Fibroblast of skin of right quadriceps (primary cell): ENCODE measurements at regions not wholly inside any gene's neighbourhood (a gene's known extent, or its start where the extent isn't known, plus 50 kb on each side); places are given as distances from the start of the nearest gene placed in this dataset.
"Not testable (repeated sequence)": the region's sequence is repeated elsewhere in the genome, so short reads cannot be mapped to it uniquely, and the experiment has no call there.

ENCODE experiments used
- DNase-seq: peaks from one replicate; pipeline ENCODE4 v3.0.0-alpha.2; 2013

DNA sequence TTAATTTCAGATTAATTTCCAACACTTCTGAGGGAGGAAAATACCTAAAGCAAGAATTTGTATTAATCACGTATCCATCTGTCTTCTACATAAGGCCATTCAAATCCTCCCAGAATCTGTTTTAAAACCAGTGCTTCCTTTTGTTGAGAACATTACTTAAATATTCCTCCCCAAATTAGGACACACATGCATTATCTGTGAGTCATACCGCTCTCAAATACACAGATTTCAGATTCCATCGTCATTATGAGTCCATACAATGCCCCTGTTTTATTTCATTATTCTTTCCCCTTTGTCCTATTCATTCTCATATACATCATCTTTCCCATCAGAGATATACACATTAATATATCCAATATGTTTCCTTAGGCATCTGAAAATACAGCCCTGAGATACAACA lies 57.3 kb upstream of the PRSS12 start:
- DNase-seq: peak; percentile 91

DNA sequence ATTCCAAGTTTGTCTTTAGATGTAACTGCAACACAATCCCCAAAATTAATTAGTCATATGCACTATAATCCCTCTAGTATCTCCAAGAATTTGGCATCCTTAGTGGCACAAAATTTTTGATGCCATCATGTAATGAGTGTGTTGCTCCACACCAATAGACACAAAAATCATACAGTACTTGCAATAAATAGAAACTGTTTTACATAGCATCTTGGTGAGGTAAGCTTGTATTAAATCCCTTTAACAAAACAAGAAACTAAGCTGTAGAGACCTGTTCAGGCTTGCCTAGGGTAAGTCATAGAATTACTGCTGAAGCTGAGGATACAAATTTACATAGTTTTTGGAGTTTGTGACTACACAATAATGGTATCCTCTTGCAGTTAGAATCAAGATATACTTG lies 64.5 kb upstream of the PRSS12 start:
- DNase-seq: peak; percentile 52

DNA sequence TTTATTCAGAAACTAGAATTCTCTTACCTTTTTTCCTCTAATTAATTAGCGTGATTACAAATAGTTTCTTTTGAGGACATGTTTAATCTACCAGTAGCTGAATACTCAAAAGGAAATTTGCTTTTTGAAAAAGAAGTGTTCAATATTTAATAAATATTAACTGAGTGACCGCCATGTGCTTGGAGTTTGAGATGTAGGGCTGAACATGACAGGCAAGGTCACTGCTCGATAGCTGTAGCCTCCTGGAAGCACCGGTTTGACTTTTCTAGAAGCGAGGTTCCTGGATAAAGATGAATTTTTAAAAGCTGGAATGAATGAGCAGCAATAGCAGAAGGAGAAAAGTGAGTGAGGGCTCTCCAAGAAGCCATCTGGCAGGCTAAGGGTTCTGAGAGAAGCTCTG lies 65.0 kb upstream of the PRSS12 start:
- not testable (repeated sequence) for DNase-seq

DNA sequence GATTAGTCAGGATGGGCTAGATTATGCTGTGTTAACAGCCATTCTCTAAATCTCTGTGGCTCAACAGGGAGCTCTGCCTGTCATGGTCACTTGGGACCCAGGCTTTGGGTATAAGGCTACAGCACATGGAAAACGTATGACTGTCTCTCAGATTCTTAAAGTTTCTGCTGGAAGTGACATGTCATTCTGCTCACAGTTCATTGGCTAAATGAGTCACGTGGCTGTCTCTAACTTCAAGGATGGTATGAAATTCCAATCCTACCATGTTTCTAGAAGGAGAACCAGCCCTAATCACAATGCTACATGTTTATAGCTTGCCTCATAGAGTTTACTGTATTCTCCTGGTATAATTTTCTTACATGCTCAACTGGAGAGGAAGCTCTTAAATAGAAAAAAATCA lies 65.6 kb upstream of the PRSS12 start:
- DNase-seq: not testable (repeated sequence)

DNA sequence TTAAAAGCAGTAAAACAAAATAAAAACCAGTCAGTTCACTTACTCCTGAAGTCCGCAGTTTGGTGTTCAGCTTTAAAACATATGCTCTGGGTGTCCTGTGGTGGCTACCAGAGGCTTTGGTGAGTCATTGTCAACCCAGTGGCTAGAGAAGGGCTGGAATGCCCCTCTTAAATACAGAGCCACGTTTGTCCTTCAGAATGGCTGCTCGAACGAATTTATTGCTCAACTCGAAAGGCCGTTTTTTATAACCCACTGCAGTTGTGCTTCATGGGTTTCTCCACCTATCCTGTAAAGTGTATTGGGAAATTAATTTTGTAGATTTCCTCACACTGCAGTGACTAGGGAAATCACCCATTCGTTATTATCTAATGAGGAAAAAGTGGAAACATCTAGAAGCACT lies 66.8 kb upstream of the PRSS12 start:
- peak; percentile 35 for DNase-seq

DNA sequence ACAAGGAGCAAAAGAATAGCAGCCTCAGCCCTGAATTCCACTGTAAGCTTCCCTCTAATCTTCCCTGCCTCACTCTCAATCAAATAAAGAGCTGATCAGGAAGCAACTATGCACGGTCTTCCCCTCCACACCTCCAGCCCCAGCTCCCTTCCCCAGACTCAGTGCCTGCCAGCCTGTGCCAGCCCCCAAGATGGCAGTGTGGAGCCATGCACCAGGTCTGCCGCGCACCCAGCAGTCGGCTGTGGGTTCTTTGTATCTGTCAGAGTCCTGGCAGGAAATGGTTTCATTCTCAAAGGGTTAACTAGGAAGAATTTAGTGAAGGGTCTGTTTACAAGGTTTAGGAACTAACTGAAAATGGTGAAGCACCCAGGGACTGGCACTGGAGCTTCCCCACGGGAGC lies 71.3 kb upstream of the PRSS12 start:
- DNase-seq: peak; percentile 46

DNA sequence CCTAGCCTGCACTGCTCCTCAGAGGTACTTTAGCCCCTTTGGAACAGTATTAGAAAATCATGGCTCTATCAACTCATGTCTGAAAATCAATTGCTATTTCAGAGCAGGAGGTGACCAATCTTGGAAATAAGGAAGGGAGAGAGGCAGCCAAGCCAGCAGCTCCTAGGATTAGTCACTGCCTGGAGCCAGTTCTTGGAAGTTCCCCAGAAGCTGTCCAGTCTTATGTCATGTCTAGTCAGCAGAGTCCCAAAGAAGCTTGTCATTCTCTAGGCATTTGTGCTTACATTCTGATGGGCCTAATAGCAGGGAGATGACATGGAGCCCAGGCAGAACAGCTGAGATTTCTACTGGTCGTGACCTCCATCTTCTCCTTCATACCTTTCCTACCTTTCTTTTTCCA lies 76.1 kb upstream of the PRSS12 start:
- DNase-seq: not testable (repeated sequence)

DNA sequence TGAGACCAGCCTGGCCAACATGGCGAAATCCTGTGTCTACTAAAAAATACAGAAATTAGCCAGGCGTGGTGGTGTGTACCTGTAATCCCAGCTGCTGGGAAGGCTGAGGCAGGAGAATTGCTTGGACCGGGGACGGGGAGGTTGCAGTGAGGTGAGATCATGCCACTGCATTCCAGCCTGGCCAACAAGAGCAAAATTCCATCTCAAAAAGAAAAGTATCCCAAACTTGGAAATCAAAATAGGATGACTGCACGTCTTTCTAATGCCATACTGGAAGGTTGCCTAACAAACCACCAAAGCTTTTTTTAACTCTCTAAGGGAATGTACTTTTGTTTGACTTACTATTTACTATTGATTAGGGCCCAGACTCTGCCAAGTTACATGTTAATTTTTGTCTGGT lies 79.6 kb upstream of the PRSS12 start:
- not testable (repeated sequence) for DNase-seq

DNA sequence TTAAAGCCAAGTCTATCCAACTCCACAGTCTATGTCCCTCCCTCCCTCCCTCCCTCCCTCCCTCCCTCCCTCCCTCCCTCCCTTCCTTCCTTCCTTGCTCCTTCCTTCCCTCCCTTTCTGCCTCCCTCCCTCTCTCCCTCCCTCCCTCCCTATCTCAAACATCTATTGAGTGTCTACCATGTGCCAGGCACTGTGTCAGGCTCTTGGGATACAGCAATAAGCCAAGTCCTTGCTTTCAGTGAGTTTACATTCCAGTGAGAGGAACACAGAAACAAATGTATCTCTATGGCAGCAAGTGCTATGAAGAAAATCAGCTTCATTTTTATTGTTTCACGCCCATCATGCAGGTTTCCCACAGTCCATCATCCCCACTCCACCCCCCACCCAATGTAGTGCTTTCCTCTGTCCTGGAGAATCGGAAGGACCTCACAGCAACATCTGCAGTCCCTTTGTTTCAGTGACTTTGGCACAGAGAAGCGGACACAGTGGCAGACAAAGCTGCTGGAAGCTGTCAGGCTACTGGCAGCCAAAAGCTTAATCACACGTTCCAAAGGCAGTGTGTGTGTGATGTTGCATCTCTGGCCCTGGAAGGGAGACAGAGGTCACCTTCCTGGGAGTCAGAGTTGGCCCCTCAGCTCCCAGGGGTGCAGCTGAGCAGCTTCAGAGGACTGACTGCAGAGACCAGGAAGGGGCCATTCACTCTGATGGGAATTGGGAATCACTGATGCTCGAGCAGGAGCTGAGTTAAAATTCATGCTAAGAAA lies 81.0 kb upstream of the PRSS12 start:
- DNase-seq: not testable (repeated sequence)

DNA sequence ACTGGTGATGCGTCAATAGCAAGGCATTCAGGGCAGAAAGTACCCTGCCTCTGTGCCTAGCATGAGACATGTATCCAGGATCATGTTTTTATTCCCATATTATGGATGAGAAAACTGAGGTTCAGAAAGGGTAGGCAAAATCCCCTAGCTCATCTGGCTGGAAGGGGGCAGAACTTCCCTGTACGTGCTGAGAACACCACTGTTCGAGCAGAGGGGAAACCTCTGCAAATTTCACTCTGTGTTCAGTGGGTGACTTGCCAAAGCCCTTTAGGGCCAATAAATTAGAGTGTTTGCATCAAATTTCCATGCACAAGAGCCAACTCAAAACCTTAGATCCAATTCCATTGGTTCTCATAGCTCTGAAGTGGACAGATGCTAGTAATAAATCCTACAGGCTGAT lies 82.6 kb upstream of the PRSS12 start:
- not testable (repeated sequence) for DNase-seq

DNA sequence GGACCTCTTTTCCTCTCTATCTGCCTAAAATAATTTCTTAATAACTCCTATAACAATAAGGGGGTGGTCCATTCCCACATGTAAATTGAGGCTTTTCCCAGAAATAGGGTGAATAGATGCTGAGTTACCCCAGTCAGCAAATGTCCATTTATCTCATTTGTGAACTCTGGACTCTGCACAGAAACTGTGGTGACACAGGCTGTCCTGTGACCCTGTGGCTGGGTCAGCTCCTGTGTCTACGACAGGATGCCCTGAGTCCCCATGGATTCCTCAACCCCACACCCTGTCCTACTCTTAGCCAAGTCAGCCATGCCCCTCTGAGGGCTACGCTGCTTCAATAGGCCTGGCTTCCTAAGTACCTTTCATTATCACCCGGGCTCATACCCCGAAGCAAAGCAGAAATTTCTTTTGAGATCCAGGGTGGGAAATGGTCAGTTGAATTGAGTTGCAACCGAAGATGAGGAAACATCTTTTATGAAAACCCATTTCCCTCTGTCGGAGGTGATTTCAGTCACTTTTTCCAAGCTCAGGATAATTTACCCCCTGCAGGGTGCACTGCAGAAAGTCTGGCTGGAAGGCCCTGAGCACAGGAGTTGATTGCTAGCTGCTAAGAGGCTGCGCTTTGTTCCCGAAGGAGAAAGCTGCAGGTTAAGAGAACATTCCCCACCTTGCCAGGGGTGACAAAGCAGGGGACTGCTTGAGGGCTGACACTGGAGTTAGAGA lies 89.5 kb upstream of the PRSS12 start:
- DNase-seq: not testable (repeated sequence)

DNA sequence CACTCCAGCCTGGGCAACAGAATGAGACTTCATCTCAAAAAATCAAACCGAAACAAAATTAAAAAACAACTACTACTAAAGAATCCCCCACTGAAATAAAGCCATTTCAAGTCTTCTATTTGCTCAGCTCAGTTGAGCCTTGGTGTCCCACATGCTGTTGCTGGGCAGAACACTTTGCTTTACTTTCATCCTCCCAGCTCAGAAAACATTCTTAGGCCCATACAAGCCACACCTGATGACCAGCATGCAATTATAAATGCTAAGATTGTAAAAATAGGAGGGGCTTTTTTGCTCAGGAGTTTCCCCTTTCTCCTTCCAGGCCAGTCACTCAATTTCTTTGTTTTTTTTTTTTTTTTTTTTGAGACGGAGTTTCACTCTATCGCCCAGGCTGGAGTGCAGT lies 94.6 kb upstream of the PRSS12 start:
- DNase-seq: not testable (repeated sequence)

DNA sequence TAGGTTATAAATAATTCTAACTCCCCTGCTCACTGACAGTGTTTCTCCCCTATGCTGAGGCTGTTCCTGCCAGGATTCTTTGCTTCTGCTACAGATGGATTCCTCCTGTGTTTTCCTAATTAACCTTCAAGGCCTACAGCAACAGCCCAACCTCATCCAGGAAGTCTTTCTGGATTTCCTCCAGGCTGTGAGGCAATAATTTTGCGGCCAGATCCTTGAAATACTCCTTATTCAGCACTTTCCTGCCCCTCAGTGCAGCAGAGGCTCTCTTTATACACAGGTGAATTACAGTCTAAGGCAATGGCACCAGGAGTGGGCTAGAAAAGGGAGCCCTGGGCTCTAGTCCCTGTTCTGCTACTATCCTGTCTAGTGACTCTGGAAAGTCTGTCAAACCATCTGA lies 102.1 kb upstream of the PRSS12 start:
- peak; percentile 29 for DNase-seq

DNA sequence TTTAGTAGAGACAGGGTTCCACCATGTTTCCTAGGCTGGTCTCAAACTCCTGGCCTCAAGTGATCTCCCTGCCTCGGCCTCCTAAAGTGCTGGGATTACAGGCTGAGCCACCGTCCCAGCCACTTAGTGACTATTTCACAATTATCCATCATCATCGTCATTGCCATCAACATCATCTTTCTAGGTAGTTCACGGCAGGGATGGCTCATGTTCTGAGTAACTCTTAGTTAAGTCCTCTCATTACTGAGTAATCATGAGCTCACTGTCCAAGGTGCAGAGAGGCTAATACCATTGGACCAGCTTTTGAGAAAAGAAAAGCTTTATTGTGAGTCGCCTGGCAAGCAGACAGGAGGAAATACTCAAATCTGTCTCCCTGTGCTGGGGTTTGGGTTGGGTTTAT lies 108.6 kb upstream of the PRSS12 start:
- peak; percentile 57 for DNase-seq

DNA sequence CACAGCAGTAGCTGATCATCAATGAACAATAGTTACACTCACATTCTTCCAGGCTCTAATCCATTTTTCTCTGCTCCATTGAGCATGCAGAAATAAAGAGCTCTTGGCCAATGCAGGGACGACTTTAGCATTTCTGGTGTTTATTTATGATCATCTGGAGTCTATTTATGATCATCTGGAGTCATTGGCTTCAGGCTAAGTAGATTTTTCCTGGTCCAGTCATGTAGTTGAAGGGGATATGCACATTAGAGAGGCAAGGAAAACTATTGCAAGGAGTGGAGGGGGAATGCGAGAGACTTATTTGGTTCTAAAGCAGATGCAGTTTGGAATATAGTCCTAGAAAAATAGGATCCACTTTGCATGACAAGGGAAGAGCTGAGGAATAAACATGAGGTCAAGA lies 113.0 kb upstream of the PRSS12 start:
- DNase-seq: peak; percentile 69

DNA sequence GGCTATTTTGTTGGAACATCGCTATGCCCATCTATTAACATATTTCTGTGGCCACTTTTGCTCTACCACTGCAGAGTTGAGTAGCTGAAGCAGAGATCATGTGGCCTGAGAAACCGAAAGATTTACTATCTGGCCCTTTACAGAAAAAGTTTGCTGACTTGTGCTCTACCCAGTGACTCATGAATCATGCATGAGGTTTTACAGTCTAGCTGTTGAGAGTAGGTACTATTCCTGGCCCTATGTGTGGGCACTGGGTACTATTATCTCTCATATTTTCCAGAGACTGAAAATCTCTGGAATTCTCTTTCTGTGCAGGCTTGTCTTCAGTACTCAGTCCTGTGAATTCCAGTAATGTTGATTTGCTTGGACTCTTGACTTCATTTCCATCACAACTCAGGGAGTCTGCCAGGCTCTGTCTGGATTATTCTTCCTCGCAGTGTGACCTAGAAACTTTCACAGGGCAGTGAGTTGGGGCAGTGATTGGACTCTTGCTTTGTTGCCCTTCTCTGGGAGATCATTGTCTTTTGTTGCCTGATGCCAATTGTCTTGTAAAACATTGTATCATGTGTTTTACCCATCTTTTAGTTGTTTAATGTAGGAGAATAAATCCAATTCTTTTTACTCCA lies 121.3 kb upstream of the PRSS12 start:
- DNase-seq: peak; percentile 61

DNA sequence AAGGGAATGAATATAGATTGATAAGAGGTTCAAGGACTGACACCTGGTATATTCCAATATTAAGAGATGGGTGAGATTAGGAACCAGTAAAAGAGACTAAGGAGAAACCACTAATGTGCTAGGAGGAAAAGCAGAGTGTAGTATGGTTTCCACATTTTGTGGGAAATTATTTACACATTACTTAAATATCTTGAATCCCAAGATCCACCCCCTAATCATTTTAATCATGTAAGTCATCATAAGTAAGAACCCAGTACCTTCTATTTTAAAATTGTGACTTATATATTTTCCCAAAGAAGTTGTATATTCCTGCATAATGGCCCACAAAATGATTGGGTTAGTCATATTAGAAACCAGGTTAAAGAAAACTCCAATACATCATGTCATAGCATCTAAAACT lies 122.0 kb upstream of the PRSS12 start:
- DNase-seq: peak; percentile 45

DNA sequence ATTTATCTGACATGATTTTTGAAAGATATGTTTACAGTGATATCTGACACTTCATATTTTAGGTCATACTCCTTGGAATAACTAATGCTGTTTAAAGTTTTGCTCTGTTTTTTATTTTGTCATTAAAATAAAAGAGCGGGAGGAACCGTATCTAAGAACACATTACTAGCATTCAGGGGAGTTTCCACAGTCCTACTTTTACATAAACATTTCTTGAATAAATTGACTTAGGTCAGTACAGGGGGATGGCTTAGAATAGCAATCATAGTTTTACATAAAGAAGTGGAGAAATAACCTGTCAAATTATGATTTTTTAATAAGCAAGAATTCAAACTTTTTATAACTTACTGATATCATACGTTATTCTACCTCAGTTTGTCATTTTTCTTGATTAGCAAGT lies 123.1 kb upstream of the PRSS12 start:
- not testable (repeated sequence) for DNase-seq

DNA sequence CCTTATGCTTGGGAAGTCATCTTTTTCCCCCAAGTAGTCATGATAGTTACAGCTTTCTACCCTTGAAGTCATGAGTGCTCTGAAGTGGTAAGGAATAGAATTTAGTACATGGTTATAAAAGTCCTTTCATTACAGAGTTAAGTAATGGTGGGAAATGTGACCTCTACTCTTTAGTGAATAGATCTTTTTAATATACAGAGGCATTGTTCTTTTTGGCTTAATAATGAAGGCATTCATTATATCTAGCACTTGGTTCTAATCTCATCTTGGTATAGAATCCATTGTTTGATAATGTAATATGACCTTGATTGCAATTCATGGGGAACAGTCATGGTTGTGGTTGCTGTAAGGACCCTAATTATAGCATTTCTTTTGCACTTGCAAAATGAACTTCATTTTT lies 125.0 kb upstream of the PRSS12 start:
- not testable (repeated sequence) for DNase-seq

DNA sequence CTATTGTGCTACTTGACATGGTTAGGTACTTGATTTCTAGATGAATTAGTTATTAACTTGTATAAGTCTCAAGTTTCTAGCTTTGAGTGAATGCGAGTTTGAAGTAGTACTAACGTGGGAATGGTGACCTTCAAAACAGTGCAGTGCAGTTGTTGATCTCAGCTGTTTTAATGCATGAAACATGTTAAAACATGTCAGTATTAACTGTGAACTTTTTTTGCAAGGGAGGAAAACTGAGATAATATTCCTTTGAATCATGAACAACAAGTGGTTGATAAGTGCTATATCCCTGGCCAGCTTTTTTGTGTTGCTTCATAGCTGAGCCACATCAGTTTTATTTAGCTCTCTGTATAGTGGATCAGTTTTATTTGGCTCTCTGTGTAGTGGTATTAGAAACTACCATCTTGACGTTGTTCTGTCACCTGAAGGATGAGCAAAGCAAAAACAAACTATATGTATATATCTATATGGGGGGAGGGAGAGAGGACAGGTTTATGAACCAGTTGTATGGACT lies 133.1 kb upstream of the PRSS12 start:
- not testable (repeated sequence) for DNase-seq

DNA sequence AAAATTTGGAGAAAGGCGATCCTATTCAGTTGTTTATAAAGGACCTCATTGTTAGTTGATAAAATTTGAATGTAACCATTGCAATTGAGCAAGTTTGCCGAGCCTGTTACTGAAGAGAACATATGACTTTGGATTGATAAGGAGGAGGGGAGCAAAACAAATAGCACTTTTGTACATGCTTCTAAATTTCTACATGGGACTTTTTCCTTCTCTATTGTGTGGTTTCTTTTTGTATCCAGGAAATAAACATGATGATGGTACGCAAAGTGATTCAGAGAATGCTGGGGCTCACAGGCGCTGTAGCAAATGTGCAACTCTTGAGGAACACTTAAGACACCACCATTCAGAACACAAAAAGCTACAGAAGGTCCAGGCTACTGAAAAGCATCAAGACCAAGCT lies 140.2 kb upstream of the PRSS12 start:
- not testable (repeated sequence) for DNase-seq

DNA sequence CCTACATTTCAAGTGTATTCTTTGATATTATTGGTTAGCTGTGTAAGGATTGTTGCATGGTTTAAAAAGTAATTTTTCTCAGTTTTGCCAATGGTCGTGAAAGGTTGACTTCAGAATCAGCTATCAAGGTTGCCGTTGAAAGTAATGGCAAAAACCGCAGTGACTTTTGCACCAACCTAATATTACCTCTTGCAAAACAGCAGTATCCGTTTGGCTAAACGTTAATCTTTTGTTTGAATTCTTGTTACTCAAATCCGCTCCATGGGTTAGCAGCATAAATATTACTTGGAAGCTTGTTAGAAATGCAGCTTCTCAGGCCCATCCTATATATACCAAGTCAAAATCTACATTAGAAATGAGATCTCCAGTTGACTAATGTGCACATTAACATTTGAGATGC lies 141.6 kb upstream of the PRSS12 start:
- not testable (repeated sequence) for DNase-seq

DNA sequence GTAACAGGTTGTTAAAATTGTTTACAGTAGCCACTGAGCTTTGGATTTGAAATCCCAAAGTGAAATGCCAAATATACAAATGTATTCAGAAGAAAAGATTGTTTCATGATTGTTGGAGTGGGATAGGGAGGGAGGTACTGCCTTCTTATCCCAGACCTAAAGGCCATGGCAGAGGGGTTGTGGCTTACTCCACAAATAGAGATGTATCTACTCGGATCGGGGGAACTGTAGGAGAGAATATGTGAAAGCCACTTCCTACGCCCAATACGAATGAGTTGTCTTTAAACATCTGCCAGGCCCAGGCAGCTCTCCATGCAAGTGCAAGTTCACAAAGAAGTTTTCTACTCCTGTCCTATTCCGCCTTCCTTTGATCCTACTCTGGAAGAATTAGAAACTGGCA lies 150.2 kb upstream of the PRSS12 start:
- not testable (repeated sequence) for DNase-seq

DNA sequence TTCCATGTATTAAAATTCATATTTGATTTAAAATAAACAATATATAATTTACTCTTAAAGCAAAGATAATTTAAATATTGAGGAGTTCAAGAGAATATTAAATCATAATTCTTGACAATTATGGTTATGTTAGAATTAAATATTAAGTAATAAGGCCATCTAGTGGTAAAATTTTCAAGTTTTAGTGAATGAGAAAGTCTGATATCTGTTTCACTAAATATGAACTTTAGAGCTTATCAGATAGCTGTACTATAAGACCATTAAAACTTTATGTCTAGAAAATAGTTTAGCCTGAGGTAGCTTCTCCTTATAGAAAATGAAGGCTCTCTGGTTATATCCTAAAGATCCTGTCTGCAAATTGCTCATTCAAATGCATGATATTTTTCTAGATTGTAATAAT lies 152.1 kb upstream of the PRSS12 start:
- peak; percentile 0 for DNase-seq
